H1 (cell line): ENCODE measurements at regions not wholly inside any gene's neighbourhood (a gene's known extent, or its start where the extent isn't known, plus 50 kb on each side); places are given as distances from the start of the nearest gene placed in this dataset.

Experiments used
- CHD7 ChIP-seq: fragments of 300-600 bp; sonication (generic); IDR thresholded peaks from 2 replicates; pipeline ENCODE4 v1.7.1; 2012; ENCODE audit warnings: low read length, moderate library complexity, mild to moderate bottlenecking, inconsistent platforms; ENCODE audit not compliant: insufficient replicate concordance
- CTBP2 ChIP-seq: IDR thresholded peaks from 2 replicates; pipeline ENCODE4 v1.7.0; 2011; ENCODE audit warnings: borderline replicate concordance, mild to moderate bottlenecking, moderate library complexity, mixed read lengths, low read length; ENCODE audit not compliant: insufficient read depth, insufficient read length
- RNF2 ChIP-seq: fragments of 200-900, 300-1000 bp; sonication (generic); IDR thresholded peaks from 2 replicates; pipeline ENCODE4 v1.7.1; 2016; ENCODE audit warnings: borderline replicate concordance, low read depth, mild to moderate bottlenecking, antibody characterized with exemption, low read length; ENCODE audit not compliant: poor library complexity, severe bottlenecking; ENCODE audit errors: missing control alignments

GRCh38 chr5:158602981-158603380 is 496.7 kb downstream of the EBF1 start (continued):
- TF ChIP-seq CHD7 (no peak), CTBP2 (no peak), RNF2 (no peak)
- TF ChIP-seq, all 59 proteins: peak for 0
